RCC 7860 (cell line): ENCODE measurements at regions not wholly inside any gene's neighbourhood (a gene's known extent, or its start where the extent isn't known, plus 50 kb on each side); places are given as distances from the start of the nearest gene placed in this dataset.
"Not testable (repeated sequence)": the region's sequence is repeated elsewhere in the genome, so short reads cannot be mapped to it uniquely, and the experiment has no call there.

ENCODE experiments used
- DNase-seq: peaks from one replicate; pipeline ENCODE4 v3.0.0-alpha.2; 2015; ENCODE audit warnings: low spot score
- FAIRE-seq: peaks from 2 replicates; lab custom pipeline; 2012; peaks lifted over from hg19 to GRCh38; lab: Jason Lieb, UNC

DNA sequence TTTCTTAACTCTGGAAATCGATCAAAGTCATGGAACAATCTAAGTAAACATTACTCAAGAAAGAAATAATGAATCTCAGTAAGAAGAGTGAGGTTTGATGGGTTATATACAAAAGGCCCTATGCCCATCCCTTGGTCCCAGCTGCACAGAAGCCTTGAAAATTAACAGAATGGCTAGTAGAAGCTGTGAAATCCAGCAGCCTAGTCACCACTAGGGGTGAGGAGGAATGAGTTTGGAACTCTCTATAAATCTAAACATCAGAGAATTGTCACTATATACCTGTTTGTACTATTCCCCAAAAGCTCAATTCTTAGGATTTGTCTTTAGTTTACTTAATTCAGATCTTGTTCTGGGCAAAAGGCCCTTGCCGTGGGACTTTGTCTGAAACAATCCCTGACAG is 313.9 kb upstream of the GRID2 start:
- FAIRE-seq = no peak
- no peak for DNase-seq

DNA sequence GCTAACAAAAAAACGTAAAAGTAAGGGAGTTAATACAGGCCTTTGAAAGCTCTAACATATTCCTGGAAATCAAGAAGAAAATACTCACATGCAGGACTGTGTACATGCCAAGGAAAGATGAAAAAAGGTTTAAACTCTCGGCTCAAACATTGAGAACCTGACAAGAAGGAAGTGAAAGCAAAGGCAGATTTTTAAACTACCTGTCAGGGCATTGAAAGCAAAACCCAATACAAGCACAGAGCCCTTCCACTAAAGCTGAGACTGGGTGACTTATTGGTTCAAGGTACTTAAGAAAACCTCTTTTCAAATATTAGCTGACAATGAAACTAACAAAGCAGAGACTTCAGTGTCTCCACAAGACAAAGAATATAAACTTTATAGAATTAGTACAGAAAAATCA is 313.0 kb upstream of the GRID2 start:
- FAIRE-seq (no peak), DNase-seq (no peak)

DNA sequence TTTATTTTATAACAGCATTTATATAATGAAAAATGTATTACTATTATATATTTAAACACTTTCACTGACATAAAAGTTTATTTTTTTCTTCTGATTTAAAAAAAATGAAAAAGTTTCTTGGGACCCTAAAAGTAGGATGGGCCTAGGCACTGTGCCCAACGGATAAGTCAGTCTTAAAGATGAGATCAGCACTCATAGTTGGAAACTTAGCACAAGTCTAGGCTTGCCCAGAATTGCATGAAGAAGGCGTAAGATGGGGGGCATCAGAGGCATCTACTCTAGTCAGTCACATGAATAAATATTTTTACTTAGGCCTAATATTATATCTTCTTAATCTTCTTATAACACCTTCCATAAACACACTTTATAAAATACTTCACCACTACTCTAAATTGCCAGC is 306.7 kb upstream of the GRID2 start:
- FAIRE-seq (no peak), DNase-seq (no peak)

DNA sequence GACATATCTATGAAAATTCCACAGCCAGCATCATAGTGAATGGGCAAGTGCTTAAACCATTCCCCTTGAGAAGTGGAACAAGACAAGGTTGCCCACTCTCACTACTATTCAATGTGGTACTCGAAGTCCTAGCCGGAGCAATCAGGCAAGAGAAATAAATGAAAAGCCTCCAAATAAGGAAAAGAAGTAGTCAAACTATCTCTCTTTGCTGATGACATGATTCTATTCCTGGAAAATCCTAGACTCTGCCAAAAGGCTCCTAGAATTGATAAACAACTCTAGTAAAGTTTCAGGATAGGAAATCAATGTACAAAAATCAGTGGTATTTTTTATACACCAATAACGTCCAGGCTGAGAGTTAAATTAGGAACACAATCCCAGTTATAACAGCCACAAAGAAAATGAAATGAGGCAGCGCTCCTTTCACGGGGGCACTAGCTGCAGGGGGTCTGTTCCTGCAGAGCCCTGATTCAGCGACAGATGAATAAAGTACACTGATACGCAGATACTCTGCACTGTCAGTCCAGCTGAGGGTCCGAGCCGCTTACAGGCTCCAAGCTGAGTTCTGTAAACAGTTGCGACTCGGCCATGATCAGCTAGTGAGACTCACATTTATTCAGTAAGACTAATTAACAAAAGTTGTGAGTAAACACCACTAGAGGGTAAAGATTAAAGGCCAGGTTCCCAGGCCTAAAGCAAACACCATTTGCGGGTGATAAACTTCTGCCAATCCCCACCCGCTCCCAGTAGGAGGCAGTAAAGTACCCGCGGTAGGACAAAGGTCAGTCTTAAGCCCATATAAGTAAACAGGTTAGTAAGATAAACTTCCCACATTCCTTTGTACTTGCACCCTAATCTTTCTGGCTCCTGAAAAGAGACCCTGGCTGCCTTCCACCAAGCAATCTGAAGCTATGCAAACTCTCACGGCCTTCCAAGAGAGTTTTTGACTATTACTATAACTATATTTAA is 290.6 kb upstream of the GRID2 start:
- FAIRE-seq (no peak), DNase-seq (no peak)

DNA sequence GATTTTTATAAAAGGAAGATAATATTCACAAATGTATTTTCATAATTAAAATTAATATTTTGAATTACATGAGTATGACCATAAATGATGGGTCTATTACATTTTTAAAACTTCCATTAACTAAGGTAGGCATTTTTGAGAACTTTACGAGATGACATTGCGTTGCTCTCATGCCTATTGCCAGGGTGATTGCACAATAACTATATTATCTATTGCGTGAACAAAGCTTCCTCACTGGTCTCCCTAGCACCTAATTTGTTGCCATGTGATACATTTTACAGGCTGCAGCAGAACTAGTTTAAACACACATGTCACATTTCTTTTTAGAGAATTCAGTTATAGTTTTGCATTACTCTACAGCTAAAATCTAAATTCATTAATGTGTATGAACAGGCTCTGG is 289.7 kb upstream of the GRID2 start:
- DNase-seq (no peak), FAIRE-seq (no peak)

DNA sequence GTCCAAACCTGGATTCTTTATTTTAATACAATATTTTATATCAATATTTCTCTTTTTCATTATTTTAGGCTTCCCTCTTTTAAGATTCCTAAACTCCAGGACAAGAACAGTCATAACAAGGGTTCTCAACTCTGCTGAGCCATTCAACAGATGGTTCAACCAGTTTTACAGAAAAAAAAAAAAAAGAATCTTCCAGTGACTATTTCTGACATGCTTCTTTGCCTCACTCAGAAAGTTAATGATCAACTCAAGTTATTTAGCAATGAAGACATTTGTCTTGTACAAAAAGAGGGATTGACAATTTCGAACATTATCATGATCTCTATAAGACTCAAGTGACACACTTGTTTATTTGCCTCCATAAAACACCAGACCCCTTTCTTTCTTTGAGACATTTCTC is 282.6 kb upstream of the GRID2 start:
- no peak for FAIRE-seq
- no peak for DNase-seq

DNA sequence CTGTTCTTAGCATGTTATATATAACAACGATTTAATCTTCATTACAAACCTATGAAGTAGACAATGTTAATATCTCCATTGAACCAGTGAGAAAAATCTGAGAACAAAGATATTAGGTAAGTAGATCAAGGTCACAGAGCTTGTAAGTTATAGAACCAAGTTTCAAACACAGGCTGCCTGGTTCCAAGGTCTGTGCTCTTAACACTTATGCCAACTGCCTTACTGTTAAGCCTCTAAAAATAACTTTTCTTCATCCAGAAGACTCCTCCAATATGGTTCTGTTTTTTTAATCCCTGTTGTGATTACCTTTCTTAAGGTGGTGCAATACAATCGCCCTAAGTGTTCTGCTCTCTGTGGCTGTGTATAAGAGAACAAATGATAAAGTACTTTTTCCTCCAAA is 282.0 kb upstream of the GRID2 start:
- DNase-seq (no peak), FAIRE-seq (no peak)

DNA sequence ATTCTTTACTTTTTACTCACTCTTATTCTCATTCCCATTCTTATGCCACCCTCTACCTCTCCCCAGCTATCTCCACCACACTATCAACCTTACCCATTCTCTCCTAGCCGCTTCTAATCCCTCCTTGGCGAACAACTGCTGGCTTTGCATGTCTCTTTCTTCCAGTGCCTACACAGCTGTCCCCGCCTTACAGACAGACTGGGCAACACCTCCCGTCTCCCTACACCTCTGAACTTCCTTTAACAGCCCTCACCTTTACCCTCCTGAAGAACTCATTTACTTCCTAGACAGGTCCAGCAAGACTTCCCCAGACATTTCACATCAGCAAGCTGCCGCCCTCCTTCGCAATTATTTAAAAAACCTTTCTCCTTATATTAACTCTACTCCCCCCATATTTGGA is 274.9 kb upstream of the GRID2 start:
- not testable (repeated sequence) for FAIRE-seq

DNA sequence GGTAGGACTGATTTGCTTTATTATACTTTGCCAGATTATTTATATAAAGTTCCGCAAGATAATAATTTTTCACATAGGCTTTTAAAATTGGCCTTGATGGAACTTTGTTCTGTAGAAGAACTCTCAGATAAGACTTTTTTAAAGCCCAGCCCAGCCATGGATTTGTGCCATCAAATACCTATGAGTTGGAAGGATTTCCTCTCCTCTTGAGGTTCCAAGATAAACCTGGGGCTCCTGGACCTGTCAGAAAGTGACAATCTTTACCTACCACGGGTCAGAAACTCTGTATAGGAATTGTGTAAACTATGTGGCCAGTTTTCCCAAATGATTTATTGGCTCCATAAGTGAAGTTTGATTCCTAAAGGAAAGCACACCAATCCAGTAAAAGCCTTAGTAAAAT is 271.9 kb upstream of the GRID2 start:
- DNase-seq (no peak), FAIRE-seq (no peak)

More for the DNA sequence above, 274.9 kb upstream of the GRID2 start:
- DNase-seq = not testable (repeated sequence)

DNA sequence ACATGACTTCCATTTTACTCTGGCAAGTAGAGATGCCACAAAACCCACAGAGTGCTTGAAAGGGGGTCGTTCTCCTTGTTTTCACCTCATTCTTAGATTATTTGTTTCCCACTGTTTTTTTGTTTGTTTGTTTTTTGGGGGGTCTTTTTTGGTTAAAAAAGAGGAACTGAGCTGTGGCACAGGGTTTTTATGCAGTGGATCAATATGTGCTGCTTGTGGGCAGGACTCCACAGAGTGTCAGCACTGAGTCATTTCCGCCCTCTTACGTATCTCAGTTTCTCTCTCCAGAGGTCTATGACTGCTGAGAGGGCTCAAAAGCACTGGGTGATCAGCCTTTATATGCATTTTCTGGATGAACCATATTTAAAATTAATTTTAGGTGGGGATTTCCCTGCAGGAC is 268.1 kb upstream of the GRID2 start:
- FAIRE-seq = no peak
- no peak for DNase-seq

DNA sequence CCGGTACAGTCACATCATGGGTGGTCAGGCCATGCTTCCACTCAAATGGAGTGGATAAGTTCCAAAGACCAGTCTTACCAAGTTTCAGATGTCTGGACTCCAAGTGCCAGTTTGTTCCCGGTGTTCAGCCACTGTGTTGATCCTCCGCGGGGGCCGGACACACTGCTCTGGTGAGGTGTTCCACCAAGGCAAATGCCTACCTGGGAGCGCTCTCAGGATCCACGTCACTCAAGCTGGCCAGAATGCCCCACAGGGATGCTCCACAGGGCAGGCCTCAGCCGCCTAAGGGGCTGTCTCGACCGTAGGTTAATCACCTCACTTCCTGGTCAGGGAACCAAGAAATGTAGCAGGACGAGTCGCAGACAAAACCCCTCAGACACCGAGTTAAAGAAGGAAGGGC is 258.0 kb upstream of the GRID2 start:
- no peak for DNase-seq
- no peak for FAIRE-seq

DNA sequence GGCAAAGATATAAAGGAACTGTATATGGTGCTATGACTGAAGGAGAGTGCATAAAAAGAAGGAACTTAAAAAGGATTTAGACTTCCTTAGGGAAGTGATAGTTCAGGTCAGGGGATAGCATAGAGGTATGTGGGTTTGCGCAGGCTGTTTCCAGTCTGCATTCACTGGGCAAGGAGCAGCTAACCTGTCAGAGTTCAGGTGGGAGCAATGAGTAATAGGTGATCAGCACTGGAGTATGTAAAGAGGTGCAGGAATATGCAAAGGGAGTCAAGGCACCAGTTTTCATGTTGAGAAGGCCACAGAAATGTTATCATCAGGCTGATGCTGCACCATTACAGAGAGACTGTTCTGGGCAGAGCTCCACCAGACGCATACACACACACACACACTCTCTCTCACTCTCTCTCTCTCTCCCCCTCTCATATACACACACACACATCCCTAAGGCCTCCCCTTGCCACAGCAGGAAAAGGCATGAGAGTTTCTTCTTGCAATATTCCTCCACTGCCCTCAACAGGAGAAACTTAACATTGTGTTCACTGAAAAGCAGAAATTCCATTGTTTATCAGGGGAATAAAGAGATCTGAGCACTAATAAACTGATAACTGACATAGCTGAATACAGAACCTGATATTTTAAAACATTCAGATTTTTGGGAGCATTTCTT is 256.4 kb upstream of the GRID2 start:
- FAIRE-seq = no peak

DNA sequence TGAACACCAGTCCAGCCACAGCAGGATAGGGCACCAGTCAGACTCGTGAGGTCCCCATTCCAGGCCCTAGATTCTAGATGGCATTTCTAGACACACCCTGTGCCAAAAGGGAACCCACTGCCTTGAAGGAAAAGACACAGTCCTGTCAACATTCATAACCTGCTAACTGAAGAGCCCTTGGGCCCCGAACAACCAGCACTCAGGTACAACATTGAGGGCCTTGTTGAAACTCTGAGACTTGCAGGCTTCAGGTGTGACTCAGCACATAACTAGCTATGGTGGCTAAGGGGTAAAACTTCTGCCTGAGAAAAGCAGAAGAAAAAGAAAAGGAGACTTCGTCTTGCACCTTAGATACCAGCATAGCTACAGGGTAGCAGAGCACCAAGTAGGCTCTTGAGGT is 252.9 kb upstream of the GRID2 start:
- no peak for FAIRE-seq
- DNase-seq = no peak

More for the DNA sequence above, 256.4 kb upstream of the GRID2 start:
- DNase-seq = no peak

DNA sequence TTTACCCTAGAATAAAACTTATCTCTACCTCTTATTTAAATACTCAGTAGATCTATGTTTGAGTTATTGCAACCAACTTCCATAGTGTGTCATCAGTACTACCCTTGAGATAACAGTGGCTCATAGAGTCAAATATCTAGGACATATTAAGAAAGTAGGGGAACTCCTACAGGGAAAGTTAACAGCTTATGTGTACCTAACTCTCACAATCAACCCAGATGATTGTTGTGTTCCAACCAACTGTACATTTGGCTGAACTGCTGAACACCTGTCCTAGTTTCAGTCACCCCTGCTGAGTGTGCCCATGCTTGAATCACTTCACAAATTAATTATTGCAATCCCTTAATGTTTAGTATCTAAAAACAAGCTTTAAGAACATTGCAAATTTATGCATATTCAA is 244.2 kb upstream of the GRID2 start:
- DNase-seq (no peak), FAIRE-seq (no peak)

DNA sequence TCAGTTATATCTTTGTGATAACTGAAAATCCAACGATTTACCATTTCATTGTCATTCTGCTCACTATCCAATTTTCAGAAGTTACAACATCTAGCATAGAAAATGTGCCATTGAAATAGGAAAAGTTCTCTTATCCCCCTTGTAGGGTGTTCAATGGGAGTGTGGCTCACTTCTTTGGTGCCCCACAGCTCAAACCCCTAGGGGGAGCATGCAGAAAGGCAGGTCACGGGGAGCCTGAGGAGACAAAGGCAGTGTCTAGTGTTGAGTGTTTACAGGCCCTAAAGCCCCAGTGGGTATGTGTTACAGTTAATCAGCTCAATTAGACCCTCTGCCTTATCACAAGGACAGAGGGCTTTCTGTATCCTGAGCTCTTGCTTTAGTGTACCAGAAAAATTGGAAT is 243.4 kb upstream of the GRID2 start:
- no peak for FAIRE-seq
- no peak for DNase-seq

DNA sequence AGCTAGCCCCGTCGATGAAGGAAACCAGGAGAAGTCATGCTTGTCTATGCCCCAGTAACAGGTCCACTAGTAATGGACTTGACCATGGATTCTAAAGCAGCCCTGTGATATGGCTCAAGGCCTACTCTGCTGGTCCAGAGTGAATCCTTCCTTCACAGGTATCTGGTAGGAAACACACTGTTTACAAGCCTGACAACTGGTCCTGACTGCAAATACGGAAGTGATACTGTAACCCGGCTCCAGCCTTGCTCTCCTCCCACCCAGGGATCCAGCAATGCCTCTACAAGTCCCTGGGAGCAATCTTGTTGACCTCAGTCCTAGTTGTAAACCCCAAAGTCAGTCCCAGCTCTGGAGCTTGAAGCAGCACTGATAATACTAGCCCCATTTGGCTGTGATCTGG is 239.2 kb upstream of the GRID2 start:
- FAIRE-seq (no peak), DNase-seq (no peak)

DNA sequence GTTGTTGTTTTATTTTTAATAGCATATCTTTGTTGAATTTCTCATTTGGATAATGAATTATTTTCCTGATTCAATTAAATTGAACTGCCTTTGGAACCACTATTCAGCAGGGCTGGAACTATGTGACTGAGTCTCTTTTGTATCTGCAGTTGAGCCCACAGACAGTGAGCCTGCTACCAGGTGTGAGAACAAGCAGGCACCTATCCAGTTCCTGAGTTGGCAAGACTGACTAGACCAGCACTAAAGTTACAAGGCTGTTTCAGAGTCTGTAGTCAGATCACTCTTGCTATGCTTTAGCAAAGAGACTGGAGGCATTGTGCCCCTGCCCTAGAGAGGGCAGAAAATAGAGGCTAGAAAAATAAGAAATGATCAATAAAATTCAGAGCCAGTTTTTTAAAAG is 237.3 kb upstream of the GRID2 start:
- no peak for DNase-seq
- no peak for FAIRE-seq

DNA sequence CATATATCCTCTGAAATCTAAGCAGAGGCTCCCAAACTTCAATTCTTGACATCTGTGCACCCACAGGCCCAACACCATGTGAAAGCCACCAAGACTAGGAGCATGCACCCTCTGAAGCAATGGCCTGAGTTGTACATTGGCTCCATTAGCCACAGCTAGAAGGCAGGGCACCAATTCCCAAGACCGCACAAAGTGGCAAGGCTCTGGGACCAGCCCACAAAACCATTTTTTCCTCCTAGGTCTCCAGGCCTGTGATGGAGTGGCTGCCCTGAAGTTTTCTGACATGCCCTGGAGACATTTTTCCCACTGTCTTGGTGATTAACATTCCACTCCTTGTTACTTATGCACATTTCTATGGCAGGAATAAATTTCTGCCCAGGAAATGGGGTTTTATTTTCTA is 232.2 kb upstream of the GRID2 start:
- FAIRE-seq = no peak

DNA sequence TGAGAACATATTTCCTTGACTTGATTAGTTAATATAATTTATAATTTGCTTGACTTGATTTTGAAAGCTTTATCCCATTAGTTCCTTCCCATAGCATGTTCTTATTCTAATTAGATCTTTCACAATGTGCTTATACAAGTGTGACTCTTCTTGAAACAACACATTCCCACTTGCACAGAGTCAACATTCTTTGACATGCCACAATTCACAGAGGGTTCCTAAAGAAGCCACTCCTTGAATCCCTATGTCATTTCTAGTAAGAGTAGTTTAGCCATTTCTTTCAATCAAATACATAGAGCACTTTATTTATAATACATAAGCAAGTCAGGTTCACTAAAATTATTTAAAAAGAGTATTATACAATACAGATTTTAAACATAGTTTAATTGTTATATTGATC is 228.9 kb upstream of the GRID2 start:
- FAIRE-seq = no peak
- DNase-seq = no peak

More for the DNA sequence above, 232.2 kb upstream of the GRID2 start:
- DNase-seq = no peak

DNA sequence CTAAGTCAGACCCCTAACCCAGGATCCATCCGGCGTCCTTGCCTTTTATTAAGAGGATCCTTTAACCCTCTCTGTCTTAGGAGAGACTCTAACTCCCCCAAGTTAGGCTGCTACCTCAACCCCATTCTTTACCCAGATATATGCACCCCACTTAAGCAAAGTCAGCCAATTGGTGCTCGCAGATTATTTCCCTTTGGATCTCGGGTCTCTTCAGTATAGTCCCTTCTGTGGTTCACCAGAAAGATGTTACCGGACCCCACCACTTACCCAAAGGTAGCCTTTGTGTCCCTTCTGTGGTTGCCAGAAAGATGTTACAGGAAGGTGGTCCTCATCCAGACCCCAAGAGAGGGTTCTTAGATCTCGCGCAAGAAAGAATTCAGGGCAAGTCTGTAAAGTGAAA is 212.9 kb upstream of the GRID2 start:
- DNase-seq (no peak), FAIRE-seq (no peak)

DNA sequence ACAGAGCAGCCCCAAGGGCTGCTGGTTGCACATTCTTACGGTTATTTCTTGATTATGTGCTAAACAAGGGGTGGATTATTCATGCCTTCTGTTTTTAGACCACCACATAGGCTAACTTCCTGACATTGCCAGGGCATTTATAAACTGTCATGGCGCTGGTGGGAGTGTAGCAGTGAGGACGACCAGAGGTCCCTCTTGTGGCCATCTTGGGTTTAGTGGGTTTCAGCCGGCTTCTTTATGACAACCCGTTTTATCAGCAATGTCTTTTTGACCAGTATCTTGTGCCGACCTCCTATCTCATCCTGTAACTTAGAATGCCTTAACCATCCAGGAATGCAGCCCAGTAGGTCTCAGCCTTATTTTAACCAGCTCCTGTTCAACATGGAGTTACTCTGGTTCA is 212.4 kb upstream of the GRID2 start:
- FAIRE-seq = no peak
- DNase-seq = no peak

DNA sequence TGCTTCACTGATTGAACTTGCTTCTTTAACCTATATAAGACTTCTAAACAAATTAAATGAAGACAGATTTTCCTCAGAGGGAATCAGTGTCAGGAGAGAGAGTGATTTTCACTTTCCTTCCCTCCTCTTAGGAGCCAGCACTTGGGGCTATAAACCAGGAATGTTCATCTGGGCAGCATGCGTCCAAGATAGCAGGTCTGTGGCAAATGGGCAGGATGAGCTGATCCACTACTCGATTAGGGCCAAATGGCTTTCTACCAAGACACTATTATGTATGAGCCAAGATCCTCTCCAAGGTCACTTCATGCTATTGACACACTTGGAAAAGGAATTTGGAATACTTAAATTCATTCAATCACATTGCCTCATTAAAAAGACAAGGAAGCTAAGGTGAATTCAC is 203.9 kb upstream of the GRID2 start:
- FAIRE-seq = no peak

More for the DNA sequence above, 203.9 kb upstream of the GRID2 start:
- DNase-seq = no peak
